Activated T-helper 17 cell treated with anti-CD3 and anti-CD28 coated beads, Interleukin-2, amount 50 U/mL, for 72 hours (primary cell): ENCODE measurements at regions not wholly inside any gene's neighbourhood (a gene's known extent, or its start where the extent isn't known, plus 50 kb on each side); places are given as distances from the start of the nearest gene placed in this dataset.

Experiments
- ATAC-seq: fragments of 150-1000 bp; cut with Tn5 transposase; replicated peaks from 2 replicates; pipeline ENCODE4 v1.10.0; 2021; ENCODE audit warnings: mild to moderate bottlenecking, moderate library complexity
- H3K27ac Mint-ChIP-seq: one replicate; pipeline ENCODE4 v1.8.0; 2022; ENCODE audit warnings: mixed read lengths
- H3K27me3 Mint-ChIP-seq: one replicate; pipeline ENCODE4 v1.8.0; 2022; ENCODE audit warnings: mixed read lengths
- H3K36me3 Mint-ChIP-seq: one replicate; pipeline ENCODE4 v1.8.0; 2022; ENCODE audit warnings: low read depth, mild to moderate bottlenecking, mixed read lengths
- H3K4me1 Mint-ChIP-seq: one replicate; pipeline ENCODE4 v1.8.0; 2022; ENCODE audit warnings: mixed read lengths
- H3K4me3 Mint-ChIP-seq: one replicate; pipeline ENCODE4 v1.8.0; 2022; ENCODE audit warnings: mild to moderate bottlenecking, mixed read lengths
- H3K9me3 Mint-ChIP-seq: one replicate; pipeline ENCODE4 v1.8.0; 2022; ENCODE audit warnings: mixed read lengths

DNA sequence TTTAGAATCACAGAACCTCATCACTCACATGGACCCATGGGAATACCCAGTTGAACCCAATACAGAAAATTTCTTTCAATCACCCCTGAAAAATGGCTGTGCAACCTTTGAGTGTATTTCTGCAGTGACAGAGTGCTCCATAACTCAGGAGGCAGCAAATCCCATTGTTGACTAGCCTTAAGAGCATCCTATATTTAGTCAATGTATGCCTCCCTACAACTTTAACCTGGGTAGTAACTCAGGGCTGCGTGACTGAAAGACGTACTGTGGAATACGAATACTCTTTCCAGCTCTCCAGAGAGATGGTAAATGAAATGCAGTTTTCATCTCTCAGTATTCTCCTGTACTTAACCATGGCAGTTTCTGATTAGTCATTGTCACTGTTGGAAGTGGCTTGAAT, 573.0 kb upstream of the POM121L12 start:
- no peak for ATAC-seq
- H3K27ac Mint-ChIP-seq = no peak overlapping the region
- peaks cover 13% of the 10 kb centered on the region for H3K9me3 Mint-ChIP-seq
- no peaks in the 10 kb centered on the region for H3K27me3 Mint-ChIP-seq
- no peak overlapping the region for H3K4me3 Mint-ChIP-seq
- no peaks in the 10 kb centered on the region for H3K4me1 Mint-ChIP-seq
- no peaks in the 10 kb centered on the region for H3K36me3 Mint-ChIP-seq

DNA sequence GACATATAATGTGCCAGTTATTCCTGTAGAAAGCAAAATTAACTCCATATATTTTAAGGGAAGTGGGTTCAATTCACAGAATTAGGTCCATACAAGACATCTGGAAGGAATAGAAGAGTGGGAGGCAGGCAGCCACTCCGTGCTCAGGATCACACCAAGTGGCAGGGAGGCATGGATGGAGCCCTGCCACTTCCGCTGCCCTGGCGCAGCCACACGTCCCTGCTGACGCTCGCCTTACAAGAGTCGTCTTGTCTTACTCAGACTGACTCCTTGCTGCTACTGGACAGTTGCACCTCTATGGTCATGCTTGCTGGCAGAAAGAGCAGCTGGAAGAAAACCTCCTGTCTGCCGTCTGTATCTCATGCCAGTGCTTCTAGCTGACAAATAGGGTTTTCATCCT, 579.9 kb upstream of the POM121L12 start:
- H3K4me1 Mint-ChIP-seq = no peaks in the 10 kb centered on the region
- H3K27me3 Mint-ChIP-seq = no peaks in the 10 kb centered on the region

DNA sequence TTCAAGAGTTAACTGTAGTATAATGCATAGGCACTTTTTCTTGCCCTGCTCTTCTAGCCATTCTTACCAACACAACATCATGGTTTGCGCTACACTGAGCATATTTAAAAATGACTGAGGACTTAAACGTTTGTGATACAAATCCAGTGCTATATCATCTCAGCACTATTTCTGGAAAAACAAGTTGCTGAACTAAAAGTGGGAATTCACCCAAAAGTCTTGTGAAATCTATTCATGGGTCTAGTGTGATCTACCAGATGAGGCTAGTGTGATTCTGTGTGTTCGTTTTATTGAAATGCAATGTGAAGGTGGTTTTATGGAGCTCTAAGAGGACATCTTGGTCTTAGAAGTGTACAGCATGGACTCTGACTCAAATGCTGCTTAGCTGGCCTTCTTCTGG, 584.6 kb upstream of the POM121L12 start:
- H3K9me3 Mint-ChIP-seq = peaks cover 15% of the 10 kb centered on the region
- H3K4me1 Mint-ChIP-seq = no peaks in the 10 kb centered on the region
- no peak overlapping the region for H3K27ac Mint-ChIP-seq
- no peak for ATAC-seq
- no peaks in the 10 kb centered on the region for H3K36me3 Mint-ChIP-seq
- H3K4me3 Mint-ChIP-seq = no peak overlapping the region
- no peaks in the 10 kb centered on the region for H3K27me3 Mint-ChIP-seq

More for the DNA sequence above, 579.9 kb upstream of the POM121L12 start:
- no peaks in the 10 kb centered on the region for H3K36me3 Mint-ChIP-seq
- ATAC-seq = no peak
- no peak overlapping the region for H3K27ac Mint-ChIP-seq
- H3K9me3 Mint-ChIP-seq = peaks cover 28% of the 10 kb centered on the region
- H3K4me3 Mint-ChIP-seq = no peak overlapping the region

DNA sequence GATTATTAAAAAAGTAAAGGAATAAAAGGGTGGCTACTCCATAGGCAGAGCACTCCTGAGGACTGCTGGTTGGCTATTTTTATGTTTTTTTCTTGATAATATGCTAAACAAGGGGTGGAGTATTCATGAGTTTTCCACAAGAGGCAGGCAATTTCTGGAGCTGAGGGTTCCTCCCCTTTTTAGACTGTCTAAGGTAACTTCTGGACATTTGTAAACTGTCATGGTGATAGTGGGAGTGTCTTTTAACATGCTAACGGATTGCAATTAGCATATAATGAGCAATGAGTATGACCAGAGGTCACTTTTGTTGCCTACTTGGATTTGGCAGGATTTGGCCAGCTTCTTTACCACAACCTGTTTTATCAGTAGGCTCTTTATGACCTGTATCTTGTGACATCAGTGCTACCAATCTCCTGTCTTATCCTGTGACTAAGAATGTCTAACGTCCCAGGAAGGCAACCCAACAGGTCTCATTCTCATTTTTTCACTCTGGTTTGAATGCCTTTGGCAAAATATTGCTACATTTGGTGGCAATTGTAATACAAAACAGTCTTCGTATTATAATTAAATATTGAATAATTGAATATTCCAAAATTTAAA, 587.8 kb upstream of the POM121L12 start:
- Mint-ChIP-seq H3K27me3 (no peaks in the 10 kb centered on the region), H3K27ac (no peak overlapping the region), H3K36me3 (no peaks in the 10 kb centered on the region), H3K9me3 (peaks cover 14% of the 10 kb centered on the region), H3K4me1 (no peaks in the 10 kb centered on the region), H3K4me3 (no peak overlapping the region)
- ATAC-seq = no peak

DNA sequence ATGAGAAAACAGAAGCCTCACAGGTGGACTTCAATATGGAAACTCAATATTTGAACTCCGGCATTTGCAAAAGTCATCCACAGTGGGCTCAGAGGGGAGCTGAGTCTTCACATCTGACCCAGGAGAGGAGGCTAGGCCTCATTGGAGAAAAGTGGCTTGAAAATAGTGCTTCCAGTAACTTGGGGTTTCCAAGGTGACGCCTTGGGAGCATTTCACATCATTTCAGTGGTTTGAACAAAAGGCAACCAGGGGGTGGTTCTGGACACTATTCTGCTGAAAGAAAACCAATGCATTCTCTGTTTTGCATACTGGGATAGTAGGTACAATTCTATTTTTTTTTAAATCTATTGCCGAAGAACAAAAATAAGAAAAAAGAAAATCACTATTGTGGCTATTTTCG, 599.2 kb upstream of the POM121L12 start:
- H3K4me3 Mint-ChIP-seq = no peak overlapping the region
- H3K27me3 Mint-ChIP-seq = no peaks in the 10 kb centered on the region
- no peak overlapping the region for H3K27ac Mint-ChIP-seq
- peaks cover 7% of the 10 kb centered on the region for H3K9me3 Mint-ChIP-seq
- no peaks in the 10 kb centered on the region for H3K4me1 Mint-ChIP-seq
- H3K36me3 Mint-ChIP-seq = no peaks in the 10 kb centered on the region
- no peak for ATAC-seq

DNA sequence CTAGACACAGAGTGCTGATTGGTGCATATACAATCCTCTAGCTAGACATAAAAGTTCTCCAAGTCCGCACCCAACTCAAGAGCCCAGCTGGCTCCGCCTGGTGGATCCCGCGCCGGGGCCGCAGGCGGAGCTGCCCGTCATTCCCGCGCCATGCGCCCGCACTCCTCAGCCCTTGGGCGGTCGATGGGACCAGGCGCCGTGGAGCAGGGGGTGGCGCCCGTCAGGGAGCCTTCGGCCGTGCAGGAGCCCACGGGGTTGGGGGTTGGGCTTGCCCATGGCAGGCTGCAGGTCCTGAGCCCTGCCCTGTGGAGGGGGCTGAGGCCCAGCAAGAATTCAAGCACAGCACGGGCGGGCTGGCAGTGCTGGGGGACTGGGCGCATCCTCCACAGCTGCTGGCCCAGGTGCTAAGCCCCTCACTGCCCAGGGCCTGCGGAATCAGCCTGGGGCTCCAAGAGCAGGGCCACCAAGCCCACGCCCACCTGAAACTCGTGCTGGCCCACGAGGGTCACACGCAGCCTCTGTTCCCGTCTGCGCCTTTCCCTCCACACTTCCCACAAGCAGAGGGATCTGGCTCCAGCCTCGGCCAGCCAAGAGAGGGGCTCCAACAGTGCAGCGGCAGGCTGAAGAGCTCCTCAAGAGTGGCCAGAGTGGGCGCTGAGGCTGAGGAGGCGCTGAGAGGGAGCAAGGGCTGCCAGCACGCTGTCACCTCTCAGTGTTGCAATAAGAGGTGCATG, 604.2 kb upstream of the POM121L12 start:
- Mint-ChIP-seq H3K4me3 (no peak overlapping the region), H3K27ac (no peak overlapping the region), H3K27me3 (no peaks in the 10 kb centered on the region), H3K9me3 (peaks cover 7% of the 10 kb centered on the region), H3K36me3 (no peaks in the 10 kb centered on the region), H3K4me1 (no peaks in the 10 kb centered on the region)
- ATAC-seq = no peak

DNA sequence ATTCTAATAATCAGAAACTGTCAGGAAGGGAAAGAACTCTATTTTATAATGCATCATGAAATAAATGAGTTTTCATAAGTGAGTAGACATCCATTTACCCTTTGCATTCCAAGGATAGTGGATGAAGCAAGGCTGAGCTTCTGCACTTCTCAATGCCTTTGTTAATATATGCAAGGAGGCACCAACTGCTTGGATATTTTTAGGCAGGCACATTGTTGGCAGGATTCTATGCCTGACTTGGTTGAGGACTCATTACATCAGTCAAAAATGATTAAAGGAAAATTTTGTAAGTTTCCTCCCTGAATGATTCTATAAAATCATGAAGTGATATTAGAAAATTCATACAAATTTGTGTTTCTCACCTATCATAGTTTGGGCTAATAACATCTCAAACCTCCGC, 612.2 kb upstream of the POM121L12 start:
- Mint-ChIP-seq H3K4me3 (no peak overlapping the region), H3K27me3 (no peaks in the 10 kb centered on the region), H3K36me3 (no peaks in the 10 kb centered on the region), H3K4me1 (no peaks in the 10 kb centered on the region), H3K27ac (no peak overlapping the region), H3K9me3 (no peaks in the 10 kb centered on the region)
- ATAC-seq = no peak

DNA sequence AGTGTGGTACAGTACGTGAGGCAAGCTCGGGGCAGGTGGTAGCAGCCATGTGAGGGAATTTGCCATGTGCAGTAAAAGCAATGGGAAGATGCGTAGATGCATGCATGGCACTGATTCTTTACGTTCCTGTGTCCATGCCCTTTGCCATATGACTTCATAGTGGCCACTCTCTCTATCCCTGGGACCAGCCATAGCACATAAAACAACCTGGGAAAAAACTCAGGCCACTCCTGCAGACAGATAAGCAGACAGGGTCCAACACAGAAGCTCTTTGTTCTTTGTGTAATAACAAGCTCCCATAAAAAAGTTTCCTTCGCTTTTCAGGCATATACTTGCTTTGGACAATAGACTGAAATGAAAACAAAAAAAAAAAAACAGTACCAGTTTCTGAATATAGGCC, 622.4 kb upstream of the POM121L12 start:
- Mint-ChIP-seq H3K27me3 (no peaks in the 10 kb centered on the region), H3K9me3 (peaks cover 16% of the 10 kb centered on the region), H3K27ac (no peak overlapping the region), H3K4me3 (no peak overlapping the region), H3K36me3 (no peaks in the 10 kb centered on the region), H3K4me1 (no peaks in the 10 kb centered on the region)
- no peak for ATAC-seq

DNA sequence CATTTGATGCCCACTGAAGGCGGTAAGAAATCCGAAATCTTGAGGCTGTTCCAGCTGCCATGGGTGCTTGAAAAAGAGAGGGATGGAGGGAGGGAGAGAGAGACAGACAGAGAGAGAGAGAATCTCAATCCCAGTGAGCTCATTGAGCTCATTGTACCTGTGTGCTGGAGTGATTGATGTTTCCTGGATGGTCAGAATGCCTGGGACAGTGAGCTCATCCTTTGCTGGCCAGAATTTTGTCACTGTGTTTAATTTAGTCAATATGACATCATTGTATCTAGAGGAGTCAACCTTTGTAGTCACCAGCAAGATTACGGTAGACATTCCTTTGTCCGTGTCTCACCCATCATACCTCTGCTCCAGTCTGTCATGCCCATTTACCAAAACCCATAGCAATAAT, 625.4 kb upstream of the POM121L12 start:
- H3K4me3 Mint-ChIP-seq = no peak overlapping the region
- ATAC-seq = no peak
- H3K27ac Mint-ChIP-seq = no peak overlapping the region
- H3K36me3 Mint-ChIP-seq = no peaks in the 10 kb centered on the region
- H3K9me3 Mint-ChIP-seq = peaks cover 16% of the 10 kb centered on the region
- H3K27me3 Mint-ChIP-seq = no peaks in the 10 kb centered on the region
- no peaks in the 10 kb centered on the region for H3K4me1 Mint-ChIP-seq

DNA sequence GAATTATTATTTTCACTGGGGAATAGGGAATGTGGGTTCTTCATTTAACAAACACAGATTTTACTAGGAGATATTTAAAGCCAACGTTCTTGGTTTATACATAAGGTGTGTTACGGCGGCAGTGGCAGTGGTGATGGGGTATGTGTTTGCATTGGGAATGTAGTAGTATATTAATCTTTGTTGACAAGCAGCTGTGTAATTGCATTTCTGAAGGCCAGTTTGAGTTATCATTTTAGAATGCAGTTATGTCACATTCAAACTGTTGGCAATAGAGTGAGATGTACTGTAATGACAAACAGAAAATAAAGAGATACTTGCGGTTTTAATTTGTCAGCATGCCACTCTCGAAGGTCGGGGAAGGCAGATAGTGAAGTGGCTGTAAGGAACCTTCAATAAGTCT, 628.6 kb upstream of the POM121L12 start:
- no peaks in the 10 kb centered on the region for H3K36me3 Mint-ChIP-seq
- H3K4me1 Mint-ChIP-seq = no peaks in the 10 kb centered on the region
- H3K4me3 Mint-ChIP-seq = no peak overlapping the region
- no peak for ATAC-seq
- peaks cover 12% of the 10 kb centered on the region for H3K9me3 Mint-ChIP-seq
- H3K27me3 Mint-ChIP-seq = no peaks in the 10 kb centered on the region
- H3K27ac Mint-ChIP-seq = no peak overlapping the region

DNA sequence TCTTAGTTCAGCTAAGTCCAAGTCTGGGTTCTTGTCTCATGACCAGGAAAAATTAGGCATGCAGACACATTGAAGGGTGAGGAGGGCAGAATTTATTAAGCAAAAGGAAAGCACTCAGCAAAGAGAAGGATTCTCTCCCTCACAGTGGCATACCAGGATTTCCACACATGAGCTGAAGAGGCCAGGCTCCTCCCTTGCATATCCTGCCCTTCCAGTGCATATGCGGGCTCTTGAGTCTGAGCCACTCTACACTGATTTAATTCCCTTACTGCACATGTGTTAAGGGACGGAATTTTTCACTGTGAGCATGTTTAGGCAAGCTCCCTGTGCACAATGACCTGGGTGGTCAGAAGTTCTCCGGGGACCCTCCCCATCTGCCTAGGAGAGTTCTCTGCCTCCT, 652.7 kb upstream of the POM121L12 start:
- H3K27ac Mint-ChIP-seq = no peak overlapping the region
- H3K27me3 Mint-ChIP-seq = no peaks in the 10 kb centered on the region
- H3K9me3 Mint-ChIP-seq = peaks cover 8% of the 10 kb centered on the region
- ATAC-seq = no peak
- H3K36me3 Mint-ChIP-seq = no peaks in the 10 kb centered on the region
- H3K4me3 Mint-ChIP-seq = no peak overlapping the region
- no peaks in the 10 kb centered on the region for H3K4me1 Mint-ChIP-seq

DNA sequence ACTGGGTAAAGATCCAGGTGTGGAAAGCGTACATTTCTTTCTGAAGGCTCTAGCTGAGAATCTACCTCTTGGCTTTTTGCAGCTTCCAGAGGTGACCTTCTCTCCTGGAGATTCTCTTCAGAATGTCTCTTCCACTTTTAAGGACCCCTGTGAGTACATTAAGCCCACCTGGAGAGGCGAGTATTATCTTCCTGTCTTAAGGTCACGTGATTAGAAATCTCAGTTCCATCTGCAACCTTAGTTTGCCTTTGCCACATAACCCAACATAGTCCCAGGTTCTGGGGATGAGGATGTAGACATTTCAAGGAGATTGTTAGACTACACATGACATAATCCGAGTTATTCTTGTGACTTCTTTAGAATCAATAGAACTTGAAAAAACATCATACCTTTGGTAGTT, 665.5 kb upstream of the POM121L12 start:
- no peaks in the 10 kb centered on the region for H3K4me1 Mint-ChIP-seq
- H3K4me3 Mint-ChIP-seq = no peak overlapping the region
- H3K9me3 Mint-ChIP-seq = peaks cover 24% of the 10 kb centered on the region
- no peaks in the 10 kb centered on the region for H3K27me3 Mint-ChIP-seq
- H3K36me3 Mint-ChIP-seq = no peaks in the 10 kb centered on the region
- H3K27ac Mint-ChIP-seq = no peak overlapping the region
- no peak for ATAC-seq

DNA sequence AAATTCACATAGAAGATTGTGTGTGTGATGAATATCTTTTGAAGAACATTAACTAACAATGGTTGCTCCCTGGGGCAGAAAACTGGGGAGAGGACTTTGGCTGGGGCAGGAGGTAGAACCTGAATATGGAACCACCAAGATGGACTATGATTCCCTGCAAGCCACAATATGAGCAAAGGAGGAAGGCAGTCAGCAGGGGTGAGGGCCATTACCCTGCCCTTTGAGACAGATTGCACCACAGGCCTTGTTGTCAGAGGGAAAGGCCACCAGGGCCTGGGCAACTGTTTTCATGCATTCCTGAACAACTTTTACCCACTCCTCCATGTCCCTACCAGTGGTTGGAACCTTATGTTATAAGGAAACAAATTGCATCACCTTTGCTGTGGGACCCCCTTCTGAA, 670.1 kb upstream of the POM121L12 start:
- H3K9me3 Mint-ChIP-seq = peaks cover 20% of the 10 kb centered on the region
- H3K36me3 Mint-ChIP-seq = no peaks in the 10 kb centered on the region
- no peak for ATAC-seq
- H3K27me3 Mint-ChIP-seq = no peaks in the 10 kb centered on the region
- H3K4me1 Mint-ChIP-seq = no peaks in the 10 kb centered on the region
- no peak overlapping the region for H3K4me3 Mint-ChIP-seq
- H3K27ac Mint-ChIP-seq = no peak overlapping the region

DNA sequence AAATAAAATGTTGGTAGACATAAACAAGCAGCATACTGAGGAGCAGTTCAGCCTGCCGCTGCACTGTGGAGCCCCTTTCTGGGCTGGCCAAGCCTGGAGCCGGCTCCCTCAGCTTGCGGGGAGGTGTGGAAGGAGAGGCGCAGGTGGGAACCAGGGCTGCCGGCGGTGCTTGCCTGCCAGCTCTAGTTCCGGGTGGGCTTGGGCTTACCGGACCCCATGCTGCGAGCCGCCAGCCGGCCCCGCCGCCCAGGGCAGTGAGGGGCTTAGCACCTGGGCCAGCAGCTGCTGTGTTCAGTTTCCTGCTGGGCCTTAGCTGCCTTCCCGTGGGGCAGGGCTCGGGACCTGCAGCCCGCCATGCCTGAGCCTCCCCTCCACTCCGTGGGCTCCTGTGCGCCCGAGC, 672.9 kb upstream of the POM121L12 start:
- Mint-ChIP-seq H3K27ac (no peak overlapping the region), H3K27me3 (no peaks in the 10 kb centered on the region), H3K4me1 (no peaks in the 10 kb centered on the region), H3K9me3 (peaks cover 21% of the 10 kb centered on the region), H3K4me3 (no peak overlapping the region), H3K36me3 (no peaks in the 10 kb centered on the region)
- ATAC-seq = no peak

DNA sequence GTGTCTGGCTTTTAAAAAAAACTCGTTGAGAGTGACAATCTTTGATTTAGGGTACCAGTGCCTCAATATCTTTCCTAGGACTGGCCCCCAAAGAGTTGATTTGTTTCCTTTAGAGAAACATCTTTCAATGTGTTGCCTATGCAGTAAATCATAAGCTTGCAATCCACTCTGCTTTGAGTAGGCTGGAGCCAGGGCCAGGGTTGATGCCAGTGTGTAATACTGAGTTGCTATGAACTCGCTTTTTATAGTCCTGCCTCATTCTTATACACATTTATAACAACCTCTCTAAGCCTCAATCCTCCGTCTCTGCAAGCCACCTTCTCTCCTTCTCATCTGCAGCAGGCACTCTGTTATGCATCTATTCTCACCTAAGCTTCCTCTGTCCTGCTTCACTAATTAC, 674.9 kb upstream of the POM121L12 start:
- no peaks in the 10 kb centered on the region for H3K4me1 Mint-ChIP-seq
- H3K9me3 Mint-ChIP-seq = peaks cover 18% of the 10 kb centered on the region
- no peak overlapping the region for H3K4me3 Mint-ChIP-seq
- ATAC-seq = no peak
- no peaks in the 10 kb centered on the region for H3K36me3 Mint-ChIP-seq
- H3K27me3 Mint-ChIP-seq = no peaks in the 10 kb centered on the region
- no peak overlapping the region for H3K27ac Mint-ChIP-seq
